ENCODE measurements at regions not wholly inside any gene's neighbourhood (a gene's known extent, or its start where the extent isn't known, plus 50 kb on each side); places are given as distances from the start of the nearest gene placed in this dataset.

- TF ChIP-seq EZH2 (IDR thresholded peaks at IDR 0.05; ENCODE audit: borderline replicate concordance, low read length) (no peak), CTCF (IDR thresholded peaks at IDR 0.05; ENCODE audit: low read length) (no peak)
Measured at GRCh38 chr1:68376441-68376840, 73.3 kb downstream of the RPE65 start.

Measured in OCI-LY1 (cell line).